ENCODE measurements at regions not wholly inside any gene's neighbourhood (a gene's known extent, or its start where the extent isn't known, plus 50 kb on each side); places are given as distances from the start of the nearest gene placed in this dataset.

DNA sequence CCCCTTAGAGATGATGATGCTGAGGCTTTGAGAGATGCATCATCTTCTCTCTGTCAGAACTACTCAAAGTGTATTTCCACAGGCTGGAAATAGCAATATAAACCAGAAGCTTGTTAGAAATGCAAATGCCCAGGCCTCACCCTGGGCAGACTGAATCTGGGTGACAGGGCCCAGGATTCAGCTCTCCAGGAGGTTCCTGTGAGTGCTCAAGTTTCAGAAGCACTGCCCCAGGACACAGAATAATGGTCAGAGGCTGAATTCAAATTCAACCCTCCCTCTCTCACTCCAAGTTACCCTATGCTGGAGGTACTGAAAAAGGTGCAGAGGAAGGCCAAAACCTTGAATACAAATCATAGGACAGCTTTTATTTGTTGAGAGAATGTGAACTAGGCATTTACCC is 98.5 kb upstream of the NGF start:
- DNase-seq (ENCODE audit: low spot score) = no peak
- ATAC-seq (ENCODE audit: low FRiP score) = no peak
- TF ChIP-seq, protein P1, sequence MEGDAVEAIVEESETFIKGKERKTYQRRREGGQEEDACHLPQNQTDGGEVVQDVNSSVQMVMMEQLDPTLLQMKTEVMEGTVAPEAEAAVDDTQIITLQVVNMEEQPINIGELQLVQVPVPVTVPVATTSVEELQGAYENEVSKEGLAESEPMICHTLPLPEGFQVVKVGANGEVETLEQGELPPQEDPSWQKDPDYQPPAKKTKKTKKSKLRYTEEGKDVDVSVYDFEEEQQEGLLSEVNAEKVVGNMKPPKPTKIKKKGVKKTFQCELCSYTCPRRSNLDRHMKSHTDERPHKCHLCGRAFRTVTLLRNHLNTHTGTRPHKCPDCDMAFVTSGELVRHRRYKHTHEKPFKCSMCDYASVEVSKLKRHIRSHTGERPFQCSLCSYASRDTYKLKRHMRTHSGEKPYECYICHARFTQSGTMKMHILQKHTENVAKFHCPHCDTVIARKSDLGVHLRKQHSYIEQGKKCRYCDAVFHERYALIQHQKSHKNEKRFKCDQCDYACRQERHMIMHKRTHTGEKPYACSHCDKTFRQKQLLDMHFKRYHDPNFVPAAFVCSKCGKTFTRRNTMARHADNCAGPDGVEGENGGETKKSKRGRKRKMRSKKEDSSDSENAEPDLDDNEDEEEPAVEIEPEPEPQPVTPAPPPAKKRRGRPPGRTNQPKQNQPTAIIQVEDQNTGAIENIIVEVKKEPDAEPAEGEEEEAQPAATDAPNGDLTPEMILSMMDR (IDR thresholded peaks at IDR 0.05) = no peak

DNA sequence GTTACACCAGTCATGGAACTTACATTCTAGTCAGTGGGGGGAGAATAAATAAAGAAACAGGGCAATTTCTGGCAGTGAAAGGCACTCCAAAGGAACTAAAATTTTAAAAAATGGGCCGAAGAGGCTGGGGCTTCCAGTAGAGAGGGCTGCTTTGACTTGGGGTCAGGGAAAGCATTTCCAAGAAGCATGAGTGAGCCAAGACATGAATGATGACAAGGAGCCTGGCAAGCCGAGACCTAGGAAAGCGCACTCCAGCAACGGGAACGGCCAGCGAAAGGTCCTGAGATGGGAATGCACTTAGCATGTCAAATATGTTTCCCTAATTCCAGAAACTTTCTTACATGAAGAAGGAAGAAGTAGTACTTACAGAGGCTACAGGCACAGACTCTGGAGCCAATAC is 95.4 kb upstream of the NGF start:
- TF ChIP-seq, protein P1 (IDR thresholded peaks at IDR 0.05) = no peak
- ATAC-seq (ENCODE audit: low FRiP score) = peak; percentile 19
- no peak for DNase-seq (ENCODE audit: low spot score)

DNA sequence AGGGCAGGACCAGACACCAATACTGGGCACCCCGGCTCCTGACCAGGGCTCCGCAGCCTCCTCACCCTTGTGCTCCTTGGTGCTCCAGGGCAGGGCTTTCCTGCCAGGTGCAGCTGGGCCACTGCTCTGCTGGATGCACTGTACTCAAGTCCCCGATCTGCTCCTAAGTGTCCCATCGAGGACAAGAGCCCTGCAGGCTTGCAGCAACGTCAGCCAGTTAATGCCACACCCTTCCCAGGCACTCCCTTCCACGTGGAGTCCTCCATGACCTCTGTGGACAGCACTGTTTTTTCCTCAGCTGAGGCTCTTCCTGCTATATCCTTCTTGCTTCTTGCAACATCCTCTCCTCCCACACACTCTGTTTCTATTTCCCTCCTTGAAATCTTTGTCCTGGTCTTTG is 94.0 kb upstream of the NGF start:
- TF ChIP-seq, protein P1 (IDR thresholded peaks at IDR 0.05) = no peak
- DNase-seq (ENCODE audit: low spot score) (no peak), ATAC-seq (ENCODE audit: low FRiP score) (peak; percentile 16)

DNA sequence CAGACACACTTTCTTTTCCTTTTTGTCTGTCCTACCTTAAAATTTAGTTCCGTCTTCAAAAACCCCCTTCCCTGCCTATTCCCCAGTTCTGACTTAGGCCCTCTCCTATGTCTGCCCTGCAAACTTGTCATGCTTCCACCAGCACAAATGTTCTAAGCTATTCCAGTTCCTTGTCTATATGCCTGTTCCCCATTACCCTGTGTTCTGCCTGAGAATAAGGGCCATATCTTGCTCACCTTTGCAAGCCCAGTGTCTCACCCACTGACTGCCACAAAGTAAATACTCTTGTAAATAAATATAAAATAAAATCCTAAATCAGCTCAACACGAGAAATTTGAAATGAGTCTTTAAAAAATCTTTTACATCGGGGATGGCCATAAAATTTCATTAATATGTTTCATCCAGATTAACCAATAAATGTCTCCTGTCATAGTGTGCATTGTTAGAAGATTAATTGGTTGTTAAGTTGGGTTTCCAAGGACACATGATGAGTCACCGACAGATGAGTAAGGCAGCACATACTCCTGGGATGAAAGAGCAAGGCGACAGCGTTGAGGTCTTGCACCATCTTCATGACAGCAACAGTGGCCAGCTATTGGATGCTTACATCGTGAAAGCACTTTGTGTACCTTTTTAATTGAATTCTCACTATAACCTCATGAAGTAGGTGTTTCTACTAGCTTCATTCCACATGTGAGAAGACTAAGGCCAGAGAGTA is 92.6 kb upstream of the NGF start:
- ATAC-seq (ENCODE audit: low FRiP score) = peak; percentile 56
- TF ChIP-seq, protein P1 (IDR thresholded peaks at IDR 0.05) = no peak

DNA sequence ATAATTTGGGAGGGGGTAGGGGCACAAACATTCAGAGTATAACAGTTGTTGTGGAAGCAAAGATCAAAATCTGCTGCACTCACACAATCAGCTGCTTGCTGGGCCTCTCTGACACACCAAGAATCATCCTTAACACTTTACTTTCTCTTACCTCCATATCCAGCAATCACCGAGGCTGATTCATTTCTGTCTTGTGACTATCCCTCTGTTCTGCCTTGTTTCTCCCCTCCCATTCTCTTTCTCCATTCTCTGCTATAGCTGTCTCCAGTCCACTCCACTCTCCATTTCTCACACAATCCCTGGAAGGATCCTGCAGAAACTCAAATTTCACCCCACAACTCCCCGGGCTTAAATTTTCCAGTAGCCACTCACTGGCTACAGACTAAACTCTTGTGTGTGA is 91.8 kb upstream of the NGF start:
- DNase-seq (ENCODE audit: low spot score) = no peak
- TF ChIP-seq, protein P1 (IDR thresholded peaks at IDR 0.05) = no peak
- no peak for ATAC-seq (ENCODE audit: low FRiP score)

More for the DNA sequence above, 92.6 kb upstream of the NGF start:
- no peak for DNase-seq (ENCODE audit: low spot score)

DNA sequence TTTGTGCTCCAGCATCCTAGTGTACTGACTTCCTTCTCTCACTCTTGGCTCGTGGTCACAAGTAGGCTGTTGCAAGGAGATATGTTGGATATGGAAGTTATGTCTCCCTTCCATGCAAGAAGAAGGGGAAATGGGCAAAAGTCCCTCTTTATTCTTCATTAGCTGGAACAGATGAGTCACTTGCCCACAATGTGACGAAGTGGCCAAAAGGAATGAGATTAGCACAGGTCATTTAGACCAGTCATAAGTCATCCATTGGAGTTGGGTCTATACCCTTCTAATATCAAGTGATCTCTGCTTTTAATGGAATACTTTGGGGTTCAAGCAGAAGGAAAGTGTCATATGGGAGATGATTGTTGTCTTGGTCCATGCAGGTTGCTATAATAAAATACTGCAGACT is 91.2 kb upstream of the NGF start:
- DNase-seq (ENCODE audit: low spot score) = no peak
- TF ChIP-seq, protein P1 (IDR thresholded peaks at IDR 0.05) = no peak
- ATAC-seq (ENCODE audit: low FRiP score) = no peak

DNA sequence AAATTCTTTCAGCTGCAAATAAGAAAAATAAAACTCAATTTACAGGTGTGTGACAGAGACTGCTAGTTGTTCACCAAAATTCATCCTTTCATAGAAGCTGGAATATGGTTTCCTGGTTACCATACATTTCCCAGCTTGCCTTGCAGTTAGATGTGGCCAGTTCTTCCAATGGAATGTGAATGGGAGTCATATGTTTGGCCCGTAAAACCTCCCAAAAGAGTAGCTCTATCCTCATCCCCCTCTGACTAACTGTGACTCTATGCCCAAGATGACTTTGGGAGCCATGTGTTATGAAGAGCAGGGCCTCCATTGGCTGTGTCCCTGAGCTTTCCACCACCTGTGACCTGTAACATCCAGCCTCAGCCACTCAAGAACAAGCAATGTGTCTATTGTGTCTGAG is 90.6 kb upstream of the NGF start:
- no peak for DNase-seq (ENCODE audit: low spot score)
- ATAC-seq (ENCODE audit: low FRiP score) = no peak
- TF ChIP-seq, protein P1 (IDR thresholded peaks at IDR 0.05) = no peak

All from omental fat pad (tissue), 3 donors.